ENCODE measurements at regions not wholly inside any gene's neighbourhood (a gene's known extent, or its start where the extent isn't known, plus 50 kb on each side); places are given as distances from the start of the nearest gene placed in this dataset.

DNA sequence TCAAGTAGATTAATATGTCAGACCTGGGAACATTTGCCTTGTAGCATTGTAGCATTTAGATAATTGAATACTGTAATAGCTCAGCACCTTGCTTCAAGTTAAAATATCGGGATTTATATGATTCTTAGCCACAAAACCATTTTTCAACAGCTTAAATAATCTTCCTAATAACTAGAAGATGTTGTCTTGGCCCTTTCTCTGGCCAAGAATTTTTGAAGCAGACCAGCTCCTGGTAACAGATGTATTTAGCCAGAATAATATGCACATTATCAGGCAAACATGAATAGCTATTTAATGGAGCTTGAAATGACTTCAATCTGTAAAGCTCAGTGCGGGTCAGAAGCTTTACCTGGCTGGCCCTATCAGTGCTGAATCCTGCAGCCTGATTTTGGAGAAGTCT, 913.1 kb downstream of the AACS start:
- H3K4me3 ChIP-seq (ENCODE audit: low read depth, low read length): no peak overlapping the region
- TF ChIP-seq POLR2A (IDR thresholded peaks at IDR 0.05; ENCODE audit: extremely low read depth, insufficient read length): no peak
- TF ChIP-seq, protein P1, sequence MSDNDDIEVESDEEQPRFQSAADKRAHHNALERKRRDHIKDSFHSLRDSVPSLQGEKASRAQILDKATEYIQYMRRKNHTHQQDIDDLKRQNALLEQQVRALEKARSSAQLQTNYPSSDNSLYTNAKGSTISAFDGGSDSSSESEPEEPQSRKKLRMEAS (IDR thresholded peaks at IDR 0.05; ENCODE audit: low read depth, low read length): no peak
- TF ChIP-seq, protein P2, sequence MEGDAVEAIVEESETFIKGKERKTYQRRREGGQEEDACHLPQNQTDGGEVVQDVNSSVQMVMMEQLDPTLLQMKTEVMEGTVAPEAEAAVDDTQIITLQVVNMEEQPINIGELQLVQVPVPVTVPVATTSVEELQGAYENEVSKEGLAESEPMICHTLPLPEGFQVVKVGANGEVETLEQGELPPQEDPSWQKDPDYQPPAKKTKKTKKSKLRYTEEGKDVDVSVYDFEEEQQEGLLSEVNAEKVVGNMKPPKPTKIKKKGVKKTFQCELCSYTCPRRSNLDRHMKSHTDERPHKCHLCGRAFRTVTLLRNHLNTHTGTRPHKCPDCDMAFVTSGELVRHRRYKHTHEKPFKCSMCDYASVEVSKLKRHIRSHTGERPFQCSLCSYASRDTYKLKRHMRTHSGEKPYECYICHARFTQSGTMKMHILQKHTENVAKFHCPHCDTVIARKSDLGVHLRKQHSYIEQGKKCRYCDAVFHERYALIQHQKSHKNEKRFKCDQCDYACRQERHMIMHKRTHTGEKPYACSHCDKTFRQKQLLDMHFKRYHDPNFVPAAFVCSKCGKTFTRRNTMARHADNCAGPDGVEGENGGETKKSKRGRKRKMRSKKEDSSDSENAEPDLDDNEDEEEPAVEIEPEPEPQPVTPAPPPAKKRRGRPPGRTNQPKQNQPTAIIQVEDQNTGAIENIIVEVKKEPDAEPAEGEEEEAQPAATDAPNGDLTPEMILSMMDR (IDR thresholded peaks at IDR 0.05; ENCODE audit: low read depth, low read length): no peak
- no peak for TF ChIP-seq MYC (IDR thresholded peaks at IDR 0.05; ENCODE audit: low read depth, low read length)
- DNase-seq (ENCODE audit: low read depth): no peak

DNA sequence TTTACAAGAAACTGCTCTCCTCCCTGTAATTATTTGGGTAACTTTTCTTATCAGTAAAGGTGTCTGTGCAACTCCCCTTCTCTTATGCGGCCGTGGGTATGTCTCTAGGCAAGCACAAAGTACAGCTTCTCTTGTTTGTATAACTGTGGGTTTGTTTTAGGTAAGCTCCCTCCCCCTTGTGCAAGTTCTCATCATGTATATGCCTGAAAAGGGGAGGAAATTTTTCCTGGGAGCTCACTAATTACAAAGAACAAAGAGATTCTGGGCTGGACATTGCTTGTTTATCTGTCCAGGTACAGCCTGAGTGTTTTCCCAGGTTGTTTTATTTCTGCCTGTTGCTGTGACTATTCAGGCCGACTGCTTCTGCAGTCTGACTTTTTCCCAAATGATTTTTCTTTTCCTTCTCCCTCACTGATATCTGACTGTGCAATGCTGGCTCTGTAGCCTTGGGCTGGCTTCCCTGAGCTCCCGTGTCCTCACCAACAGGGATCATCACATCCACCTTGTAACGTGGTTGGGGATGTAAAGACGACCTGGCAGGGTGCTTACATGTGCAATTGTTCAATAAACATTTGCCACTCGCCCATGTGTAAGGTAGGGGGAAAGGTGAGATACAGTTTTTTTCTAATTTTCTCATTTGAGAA, 916.5 kb downstream of the AACS start:
- H3K4me3 ChIP-seq (ENCODE audit: low read depth, low read length): no peak overlapping the region
- DNase-seq (ENCODE audit: low read depth): no peak
- TF ChIP-seq, protein P2 (IDR thresholded peaks at IDR 0.05; ENCODE audit: low read depth, low read length): no peak
- TF ChIP-seq MYC (IDR thresholded peaks at IDR 0.05; ENCODE audit: low read depth, low read length) (no peak), POLR2A (IDR thresholded peaks at IDR 0.05; ENCODE audit: extremely low read depth, insufficient read length) (no peak)
- TF ChIP-seq, protein P1 (IDR thresholded peaks at IDR 0.05; ENCODE audit: low read depth, low read length): no peak

DNA sequence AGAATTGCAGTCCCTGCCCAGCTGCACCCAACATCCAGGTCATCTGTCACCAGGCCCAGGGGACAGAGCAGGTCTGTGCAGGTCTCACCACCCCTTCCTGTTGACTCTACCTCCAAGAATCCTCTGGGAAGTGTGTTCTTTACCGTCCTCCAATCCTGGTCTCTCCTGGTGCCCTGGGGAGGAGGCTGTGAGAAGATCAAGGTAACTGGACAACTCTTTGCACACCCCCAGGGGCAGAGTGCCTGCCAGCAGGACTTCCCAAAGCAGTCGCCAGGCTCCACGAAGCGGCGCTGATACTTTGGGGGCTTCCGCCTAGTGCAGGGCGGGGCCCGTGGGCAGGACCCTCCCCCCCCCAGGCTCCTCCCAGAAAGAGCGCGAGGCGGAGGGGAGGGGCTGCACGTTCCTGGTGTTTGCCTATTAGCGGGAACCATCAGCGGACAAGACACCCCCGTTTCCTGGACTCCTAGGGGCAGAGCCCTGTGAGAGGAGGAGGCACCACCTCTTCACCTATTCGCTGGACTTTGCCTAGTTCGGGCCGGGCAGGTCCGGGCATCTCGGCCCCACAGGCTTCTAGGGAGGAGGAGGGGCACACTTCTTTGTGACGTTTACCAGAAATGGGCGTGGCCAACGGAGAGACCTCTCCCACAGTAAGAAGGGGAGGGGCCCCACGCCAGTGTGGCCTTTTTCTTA, 918.0 kb downstream of the AACS start:
- DNase-seq (ENCODE audit: low read depth): peak; percentile 8
- no peak for TF ChIP-seq MYC (IDR thresholded peaks at IDR 0.05; ENCODE audit: low read depth, low read length)
- TF ChIP-seq, protein P2 (IDR thresholded peaks at IDR 0.05; ENCODE audit: low read depth, low read length): no peak
- no peak for TF ChIP-seq POLR2A (IDR thresholded peaks at IDR 0.05; ENCODE audit: extremely low read depth, insufficient read length)
- TF ChIP-seq, protein P1 (IDR thresholded peaks at IDR 0.05; ENCODE audit: low read depth, low read length): no peak
- no peak overlapping the region for H3K4me3 ChIP-seq (ENCODE audit: low read depth, low read length)

DNA sequence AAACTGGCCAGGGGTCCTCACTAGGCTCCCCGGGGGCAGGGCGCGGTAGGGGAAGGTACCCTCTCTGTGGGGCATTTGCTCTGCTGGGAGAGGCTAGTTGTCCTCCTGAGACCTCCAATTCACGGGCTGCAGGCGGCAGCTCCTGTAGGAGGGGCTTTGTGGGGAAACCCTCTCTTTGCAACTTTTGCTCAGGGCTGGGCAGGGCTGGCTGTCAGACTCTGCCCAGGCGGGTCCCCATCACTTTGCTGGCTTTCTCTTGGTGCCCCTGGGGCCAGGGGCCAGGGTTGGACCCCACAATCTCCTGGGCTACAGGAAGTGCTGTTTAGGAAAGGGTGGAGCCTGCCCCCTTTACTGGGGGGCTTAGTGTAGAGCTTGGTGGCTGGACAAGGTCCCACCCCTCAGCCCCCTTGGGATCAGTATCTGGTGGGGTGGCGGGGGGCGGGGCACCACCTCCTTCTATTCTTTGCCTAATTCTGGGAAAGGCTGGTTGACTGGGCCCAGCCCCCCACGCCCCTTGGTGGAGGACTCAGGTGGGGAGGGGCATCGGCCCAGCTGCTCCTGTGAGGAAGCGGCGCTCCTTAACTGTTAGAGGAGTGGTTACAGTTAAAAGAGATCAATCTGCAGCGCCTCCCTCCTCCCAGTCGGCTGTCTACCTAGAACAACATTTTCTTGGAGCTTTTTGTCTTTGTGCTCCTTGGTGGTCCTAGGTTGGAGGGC, 918.7 kb downstream of the AACS start:
- TF ChIP-seq MYC (IDR thresholded peaks at IDR 0.05; ENCODE audit: low read depth, low read length) (no peak), POLR2A (IDR thresholded peaks at IDR 0.05; ENCODE audit: extremely low read depth, insufficient read length) (no peak)
- TF ChIP-seq, protein P2 (IDR thresholded peaks at IDR 0.05; ENCODE audit: low read depth, low read length): no peak
- TF ChIP-seq, protein P1 (IDR thresholded peaks at IDR 0.05; ENCODE audit: low read depth, low read length): no peak
- no peak overlapping the region for H3K4me3 ChIP-seq (ENCODE audit: low read depth, low read length)
- DNase-seq (ENCODE audit: low read depth): no peak

DNA sequence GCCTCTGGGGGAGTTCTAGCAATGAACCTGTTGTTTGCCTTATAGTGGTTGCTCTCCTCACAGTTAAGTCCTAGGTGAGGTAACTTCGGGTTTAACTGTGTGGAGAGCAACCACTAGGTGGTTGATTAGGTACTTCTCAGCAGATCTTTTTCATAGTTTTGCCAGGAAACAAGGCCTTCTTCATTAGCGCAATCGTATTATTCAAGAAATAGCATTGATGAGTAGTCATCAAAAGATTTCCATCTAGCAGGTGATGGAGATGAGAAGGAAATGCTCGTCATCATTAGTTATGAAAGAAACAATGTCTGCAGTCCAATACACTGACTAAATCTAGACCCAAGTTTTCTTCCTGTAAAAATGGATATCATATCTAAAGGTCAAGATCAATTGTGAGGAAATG, 923.3 kb downstream of the AACS start:
- no peak overlapping the region for H3K4me3 ChIP-seq (ENCODE audit: low read depth, low read length)
- no peak for DNase-seq (ENCODE audit: low read depth)
- TF ChIP-seq, protein P2 (IDR thresholded peaks at IDR 0.05; ENCODE audit: low read depth, low read length): no peak
- no peak for TF ChIP-seq POLR2A (IDR thresholded peaks at IDR 0.05; ENCODE audit: extremely low read depth, insufficient read length)
- TF ChIP-seq, protein P1 (IDR thresholded peaks at IDR 0.05; ENCODE audit: low read depth, low read length): no peak
- no peak for TF ChIP-seq MYC (IDR thresholded peaks at IDR 0.05; ENCODE audit: low read depth, low read length)
